ENCODE measurements at regions not wholly inside any gene's neighbourhood (a gene's known extent, or its start where the extent isn't known, plus 50 kb on each side); places are given as distances from the start of the nearest gene placed in this dataset.

- TF ChIP-seq CTCF (IDR thresholded peaks at IDR 0.05), result no peak
- no peak for TF ChIP-seq EP300 (IDR thresholded peaks at IDR 0.05)
Observed at GRCh38 chr22:48186146-48186790, 1423.8 kb downstream of the TBC1D22A start.
